Skeletal muscle tissue (tissue), 3 donors: ENCODE measurements at regions not wholly inside any gene's neighbourhood (a gene's known extent, or its start where the extent isn't known, plus 50 kb on each side); places are given as distances from the start of the nearest gene placed in this dataset.

Experiments used
- H3K27ac ChIP-seq: one replicate; pipeline ENCODE4 v1.7.0; 2013; ENCODE audit warnings: mild to moderate bottlenecking, low read depth, low read length, inconsistent platforms
- H3K27me3 ChIP-seq, 3 donors: one replicate each; pipeline ENCODE4 v1.7.0; 2013; ENCODE audit warnings: low read length in 3 of 3; ENCODE audit not compliant: control insufficient read depth in 3 of 3, insufficient read depth in 3 of 3
- H3K36me3 ChIP-seq, 3 donors: one replicate each; pipeline ENCODE4 v1.7.0; 2013; ENCODE audit warnings: low read length in 3 of 3; ENCODE audit not compliant: control insufficient read depth in 3 of 3, insufficient read depth in 3 of 3
- H3K4me1 ChIP-seq, 3 donors: one replicate each; pipeline ENCODE4 v1.7.0; 2013; ENCODE audit warnings: low read length in 3 of 3, mild to moderate bottlenecking in 3 of 3; ENCODE audit not compliant: control insufficient read depth in 3 of 3, insufficient read depth in 3 of 3
- H3K4me3 ChIP-seq, 3 donors: one replicate each; pipeline ENCODE4 v1.7.0; 2013; ENCODE audit warnings: low read length in 3 of 3
- H3K9ac ChIP-seq, 3 donors: one replicate each; pipeline ENCODE4 v1.7.0; 2013; ENCODE audit warnings: low read length in 3 of 3, mild to moderate bottlenecking in 3 of 3, moderate library complexity in 2 of 3, low read depth in 1 of 3
- H3K9me3 ChIP-seq, 3 donors: one replicate each; pipeline ENCODE4 v1.7.0; 2013; ENCODE audit warnings: low read length in 3 of 3; ENCODE audit not compliant: control insufficient read depth in 3 of 3
- donor health status: Osteomylitis.

DNA sequence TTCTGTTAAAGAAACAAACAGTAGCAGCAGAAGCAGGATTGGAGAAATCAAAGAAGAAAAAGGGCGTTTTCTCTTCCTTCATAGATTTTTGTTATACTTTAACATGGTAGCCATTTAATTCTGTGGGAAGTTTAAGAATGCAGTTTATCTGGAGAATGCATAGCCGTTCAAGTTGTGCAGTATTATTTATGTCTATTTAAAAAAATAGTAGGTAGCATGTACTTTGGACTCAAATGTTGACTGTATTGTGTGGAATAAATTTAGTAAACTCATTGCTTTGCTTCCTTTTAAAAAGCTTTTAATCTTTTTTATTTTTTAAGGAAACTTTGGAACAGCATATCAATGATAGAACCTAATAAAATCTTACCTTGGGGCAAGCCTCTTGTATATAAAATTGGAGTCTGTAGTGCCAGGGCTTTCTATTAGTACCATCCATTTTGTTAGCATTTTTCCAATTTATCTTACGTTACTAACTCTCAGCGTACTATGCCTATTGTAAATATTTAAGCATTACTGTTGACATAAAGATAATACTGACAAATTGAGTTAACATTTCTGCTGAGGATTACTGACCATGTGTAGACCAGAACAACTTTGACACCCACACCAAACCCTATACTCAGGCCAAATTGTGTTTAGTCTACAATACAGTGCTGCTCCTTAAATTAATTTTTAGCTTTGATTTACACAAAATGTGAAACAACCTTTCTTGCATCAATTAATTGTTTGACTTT, 291.1 kb downstream of the NNT start:
- Histone ChIP-seq H3K4me1 (no peaks in the 10 kb centered on the region), H3K27me3 (no peaks in the 10 kb centered on the region), H3K36me3 (no peaks in the 10 kb centered on the region), H3K4me3 (no peak overlapping the region), H3K9me3 (no peaks in the 10 kb centered on the region), H3K9ac (no peak overlapping the region), H3K27ac (no peak overlapping the region)

DNA sequence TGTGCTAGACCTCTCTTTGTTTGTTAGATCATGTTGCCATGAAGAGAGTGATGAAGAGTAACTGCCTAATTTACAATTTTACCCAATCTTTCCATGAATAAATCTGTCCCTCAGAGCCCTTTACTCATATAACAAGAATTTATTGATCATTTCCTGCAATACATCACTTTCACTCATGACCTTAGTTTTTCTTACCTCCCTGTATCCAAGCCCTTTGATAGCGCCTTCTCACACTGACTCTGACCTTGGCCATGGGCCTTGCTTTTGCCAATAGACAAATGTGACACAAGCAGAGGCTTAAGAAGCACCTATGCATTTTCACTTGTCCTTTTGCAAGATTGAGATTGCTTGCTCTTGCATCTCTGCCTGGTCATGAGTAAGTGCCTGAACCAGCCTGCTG, 288.1 kb downstream of the NNT start:
- Histone ChIP-seq H3K9ac (no peak overlapping the region), H3K9me3 (no peaks in the 10 kb centered on the region), H3K4me1 (no peaks in the 10 kb centered on the region), H3K4me3 (no peak overlapping the region), H3K36me3 (no peaks in the 10 kb centered on the region), H3K27me3 (no peaks in the 10 kb centered on the region), H3K27ac (no peak overlapping the region)

DNA sequence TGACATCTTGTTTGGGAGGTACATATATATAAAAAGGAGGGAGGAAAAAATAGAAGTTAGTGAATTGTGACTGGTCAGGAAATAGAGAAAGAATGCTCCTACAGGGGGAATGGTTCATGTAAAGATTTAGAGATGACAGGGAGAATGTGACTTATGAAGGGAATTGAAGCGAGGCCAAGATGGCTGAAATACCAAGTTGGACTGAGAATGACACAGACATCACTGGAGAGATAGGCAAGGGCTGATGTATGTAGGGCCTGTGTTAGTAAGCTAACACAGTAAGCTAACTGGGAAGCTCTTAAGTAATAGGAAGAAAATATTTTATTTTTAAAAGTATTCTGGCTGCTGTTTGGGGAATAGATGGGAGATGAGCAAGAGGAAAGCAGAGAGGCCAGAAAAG, 286.3 kb downstream of the NNT start:
- Histone ChIP-seq H3K9ac (no peak overlapping the region), H3K27me3 (no peaks in the 10 kb centered on the region), H3K4me3 (no peak overlapping the region), H3K27ac (no peak overlapping the region), H3K36me3 (no peaks in the 10 kb centered on the region), H3K9me3 (no peaks in the 10 kb centered on the region), H3K4me1 (no peaks in the 10 kb centered on the region)

DNA sequence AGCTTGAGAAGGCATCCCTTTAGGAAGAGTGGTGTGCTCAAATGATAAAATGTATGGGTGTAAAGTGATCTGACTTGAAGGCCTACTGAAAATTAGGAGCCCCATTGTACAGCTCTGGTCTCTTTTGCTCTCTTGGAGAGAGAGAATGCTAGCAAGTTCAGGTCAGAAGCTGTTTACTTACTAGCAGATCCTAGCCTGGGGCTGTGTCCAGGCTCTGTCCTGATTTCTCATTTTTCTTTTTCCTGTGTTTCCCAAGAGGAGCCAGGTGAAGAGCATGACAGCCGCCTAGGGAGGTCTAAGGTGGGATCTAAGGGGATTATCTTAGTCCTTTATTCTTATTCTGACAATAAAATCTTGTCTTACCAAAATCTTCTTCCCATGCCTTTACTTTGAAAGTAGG, 272.8 kb downstream of the NNT start:
- Histone ChIP-seq H3K9me3 (no peaks in the 10 kb centered on the region), H3K27ac (no peak overlapping the region), H3K4me1 (no peaks in the 10 kb centered on the region), H3K27me3 (no peaks in the 10 kb centered on the region), H3K4me3 (no peak overlapping the region), H3K36me3 (no peaks in the 10 kb centered on the region), H3K9ac (no peak overlapping the region)

DNA sequence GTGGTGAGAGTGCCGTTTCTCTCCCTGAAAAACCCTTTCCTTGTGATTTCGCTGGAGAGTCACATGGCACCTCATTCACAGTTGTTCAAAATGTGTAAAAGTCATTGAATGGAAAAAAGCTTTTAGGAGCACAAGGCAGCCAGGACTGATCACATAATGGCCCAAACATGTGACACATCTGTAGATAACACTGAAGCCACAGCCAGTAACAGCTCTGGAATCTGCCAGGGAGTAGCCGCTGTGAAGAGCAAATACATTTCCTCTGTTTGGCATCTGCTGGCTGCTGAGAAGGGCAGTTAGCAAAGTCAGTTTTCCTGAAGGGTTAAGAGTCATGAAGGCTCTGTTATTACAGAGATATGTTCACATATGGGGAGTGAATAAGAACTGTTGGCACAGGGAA, 271.8 kb downstream of the NNT start:
- Histone ChIP-seq H3K9ac (no peak overlapping the region), H3K4me1 (no peaks in the 10 kb centered on the region), H3K27me3 (no peaks in the 10 kb centered on the region), H3K36me3 (no peaks in the 10 kb centered on the region), H3K9me3 (no peaks in the 10 kb centered on the region), H3K27ac (no peak overlapping the region), H3K4me3 (no peak overlapping the region)

DNA sequence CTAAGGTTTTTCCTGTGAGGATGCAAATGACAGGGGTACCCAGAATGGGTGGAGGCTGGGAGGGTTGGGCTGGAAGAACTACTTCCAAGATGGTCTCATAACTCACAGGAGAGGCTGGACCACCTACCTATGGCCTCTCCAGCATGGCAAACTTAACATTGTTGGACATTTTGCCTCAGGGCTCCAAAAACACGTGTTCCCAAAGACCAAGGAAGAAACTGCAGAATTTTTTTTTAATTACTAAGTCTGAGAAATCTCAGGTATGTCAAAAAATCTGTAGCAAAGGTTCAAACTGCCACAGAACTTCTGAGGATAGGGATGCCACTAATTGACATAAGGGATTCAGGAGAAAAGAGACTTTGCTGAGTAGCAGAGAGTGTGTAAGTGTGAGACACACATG, 270.8 kb downstream of the NNT start:
- no peaks in the 10 kb centered on the region for H3K27me3 ChIP-seq
- H3K9ac ChIP-seq, result no peak overlapping the region
- H3K27ac ChIP-seq, result no peak overlapping the region
- H3K9me3 ChIP-seq, result no peaks in the 10 kb centered on the region
- H3K4me1 ChIP-seq, result no peaks in the 10 kb centered on the region
- H3K4me3 ChIP-seq, result no peak overlapping the region
- no peaks in the 10 kb centered on the region for H3K36me3 ChIP-seq

DNA sequence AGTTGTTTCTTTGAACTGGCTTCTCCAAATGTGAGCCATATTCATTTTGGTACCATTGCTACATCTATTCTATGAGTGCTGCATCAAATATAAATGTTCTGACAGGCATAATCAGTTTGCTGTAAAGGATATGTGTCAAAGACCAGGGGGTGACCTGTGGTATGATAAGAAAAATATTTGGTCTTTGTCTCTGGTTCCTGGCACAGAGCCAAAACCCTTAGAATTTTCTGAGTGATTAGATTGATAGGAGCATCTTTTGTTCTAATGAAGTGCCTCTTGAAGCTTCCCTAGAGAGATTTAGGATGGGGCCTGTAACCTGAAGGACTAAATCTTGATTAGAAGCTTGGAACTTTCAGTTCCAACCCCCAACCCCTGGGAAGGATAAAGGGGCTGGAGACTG, 256.3 kb downstream of the NNT start:
- H3K9me3 ChIP-seq, result no peaks in the 10 kb centered on the region
- no peak overlapping the region for H3K27ac ChIP-seq
- no peaks in the 10 kb centered on the region for H3K4me1 ChIP-seq
- no peaks in the 10 kb centered on the region for H3K27me3 ChIP-seq
- no peak overlapping the region for H3K4me3 ChIP-seq
- H3K36me3 ChIP-seq, result no peaks in the 10 kb centered on the region
- H3K9ac ChIP-seq, result no peak overlapping the region

DNA sequence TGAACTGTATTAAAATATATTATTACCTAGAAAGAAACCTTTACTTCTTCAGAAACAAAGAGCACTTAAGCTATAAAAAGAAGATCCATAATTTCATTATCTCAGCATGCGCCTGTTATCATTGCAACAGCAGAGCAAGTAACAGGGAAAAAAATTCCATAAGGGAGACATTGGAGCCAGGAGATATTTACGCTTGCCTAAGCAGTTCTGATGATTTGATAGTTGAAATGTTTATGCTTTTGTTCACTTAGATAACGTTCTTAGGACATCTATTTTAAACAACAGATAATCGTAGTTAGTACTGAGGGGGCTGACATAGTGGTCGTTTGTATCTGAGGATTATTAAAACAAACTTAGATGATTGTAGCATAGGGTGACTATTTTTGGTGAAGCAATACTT, 252.5 kb downstream of the NNT start:
- H3K27ac ChIP-seq, result no peak overlapping the region
- no peak overlapping the region for H3K4me3 ChIP-seq
- no peaks in the 10 kb centered on the region for H3K27me3 ChIP-seq
- no peaks in the 10 kb centered on the region for H3K9me3 ChIP-seq
- H3K9ac ChIP-seq, result no peak overlapping the region
- H3K4me1 ChIP-seq, result no peaks in the 10 kb centered on the region
- H3K36me3 ChIP-seq, result no peaks in the 10 kb centered on the region

DNA sequence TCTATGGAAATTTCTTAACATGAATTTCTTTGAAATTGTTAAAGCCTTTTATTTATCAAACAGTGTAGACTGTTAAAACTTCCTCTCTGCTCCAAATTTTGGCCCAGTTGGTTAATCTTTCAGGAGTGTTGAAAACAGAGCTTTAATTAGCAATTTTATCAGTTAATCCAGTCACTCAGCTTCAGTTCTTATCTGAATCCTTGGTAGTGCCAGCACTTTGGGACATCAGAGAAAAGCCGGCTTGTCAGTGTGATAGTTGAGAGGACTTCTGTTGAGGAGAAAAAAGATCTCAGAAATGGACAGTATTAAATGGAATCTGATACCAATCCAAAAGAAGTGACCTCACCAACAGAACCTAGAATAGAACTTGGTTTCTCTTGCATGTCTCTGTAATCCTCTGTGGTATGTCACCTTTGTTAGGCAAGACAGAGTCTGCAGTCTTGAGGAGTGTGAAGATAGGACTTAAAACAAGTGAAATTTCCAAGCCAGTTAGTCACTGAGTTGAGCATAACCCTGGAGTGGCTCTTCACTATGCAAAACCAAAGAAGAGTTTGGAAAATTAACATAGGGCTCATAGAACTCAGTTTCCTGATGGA, 251.8 kb downstream of the NNT start:
- Histone ChIP-seq H3K9me3 (no peaks in the 10 kb centered on the region), H3K4me1 (no peaks in the 10 kb centered on the region), H3K4me3 (no peak overlapping the region), H3K27me3 (no peaks in the 10 kb centered on the region), H3K9ac (no peak overlapping the region), H3K36me3 (no peaks in the 10 kb centered on the region), H3K27ac (no peak overlapping the region)

DNA sequence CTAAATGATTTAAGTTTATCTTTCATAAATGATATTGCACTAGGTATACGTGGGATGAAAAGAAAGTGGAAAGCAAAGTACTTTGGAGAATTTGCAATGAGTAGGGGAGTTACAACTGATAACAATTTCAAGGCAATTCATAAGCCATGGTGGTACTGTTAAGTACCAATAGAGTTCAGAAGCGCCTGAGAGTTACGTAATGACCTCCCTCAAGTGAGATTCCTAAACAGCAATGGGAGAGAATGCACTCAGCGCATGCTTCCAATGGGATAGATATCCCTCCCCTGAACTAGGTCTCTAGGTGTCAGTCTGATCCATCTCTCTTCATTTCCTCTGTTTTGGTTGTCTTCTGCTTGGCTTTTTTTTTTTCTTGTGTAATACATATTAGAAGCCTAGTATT, 249.3 kb downstream of the NNT start:
- no peaks in the 10 kb centered on the region for H3K27me3 ChIP-seq
- no peak overlapping the region for H3K27ac ChIP-seq
- H3K4me3 ChIP-seq, result no peak overlapping the region
- H3K9ac ChIP-seq, result no peak overlapping the region
- H3K36me3 ChIP-seq, result no peaks in the 10 kb centered on the region
- H3K4me1 ChIP-seq, result no peaks in the 10 kb centered on the region
- peaks cover 0 to 2% (median 0%) of the 10 kb centered on the region in 3 donors for H3K9me3 ChIP-seq
